Stomach smooth muscle (tissue), 2 donors: ENCODE measurements at regions not wholly inside any gene's neighbourhood (a gene's known extent, or its start where the extent isn't known, plus 50 kb on each side); places are given as distances from the start of the nearest gene placed in this dataset.
"Not testable (repeated sequence)": the region's sequence is repeated elsewhere in the genome, so short reads cannot be mapped to it uniquely, and the experiment has no call there.

Source experiments
- H3K27ac ChIP-seq: one replicate; pipeline ENCODE4 v1.7.0; 2013; ENCODE audit warnings: mild to moderate bottlenecking, low read length, inconsistent platforms
- H3K27me3 ChIP-seq, 2 donors: one replicate each; pipeline ENCODE4 v1.7.0; 2013; ENCODE audit warnings: low read length in 2 of 2; ENCODE audit not compliant: insufficient read depth in 2 of 2, control insufficient read depth in 1 of 2
- H3K36me3 ChIP-seq, 2 donors: one replicate each; pipeline ENCODE4 v1.7.0; 2013; ENCODE audit warnings: low read length in 2 of 2; ENCODE audit not compliant: control insufficient read depth in 2 of 2, insufficient read depth in 2 of 2
- H3K4me1 ChIP-seq: one replicate; pipeline ENCODE4 v1.7.0; 2013; ENCODE audit warnings: low read length; ENCODE audit not compliant: control insufficient read depth, insufficient read depth
- H3K4me3 ChIP-seq, 2 donors: one replicate each; pipeline ENCODE4 v1.7.0; 2013; ENCODE audit warnings: low read length in 2 of 2
- H3K9ac ChIP-seq, 2 donors: one replicate each; pipeline ENCODE4 v1.7.0; 2013; ENCODE audit warnings: low read length in 2 of 2, mild to moderate bottlenecking in 1 of 2
- H3K9me3 ChIP-seq, 2 donors: one replicate each; pipeline ENCODE4 v1.7.0; 2013; ENCODE audit warnings: low read length in 2 of 2; ENCODE audit not compliant: control insufficient read depth in 2 of 2
- donor health status: healthy.
- donor health status: Pancreatic carcinoma.

DNA sequence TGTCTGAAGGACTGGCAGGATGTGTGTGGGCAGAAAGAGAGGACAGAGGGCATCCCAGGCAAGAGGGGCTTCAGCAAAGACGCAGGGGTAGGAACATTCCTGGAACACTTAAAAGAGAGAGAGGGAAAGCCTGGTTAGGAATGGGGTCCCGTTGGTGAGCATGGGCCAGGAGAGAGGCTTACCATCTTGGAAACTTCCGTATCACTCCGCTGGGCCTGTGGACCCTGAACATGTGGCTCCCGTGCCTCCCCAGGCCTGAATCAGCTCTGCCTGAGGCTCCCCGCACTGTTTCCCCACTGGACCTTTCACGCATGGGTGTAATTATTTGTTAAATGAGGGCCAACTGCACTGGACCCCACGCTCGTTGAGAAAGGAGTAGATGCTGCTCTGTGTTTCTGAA lies 191.1 kb upstream of the GLI2 start:
- H3K36me3 ChIP-seq: no peaks in the 10 kb centered on the region
- peaks cover 9% of the 10 kb centered on the region for H3K4me1 ChIP-seq
- H3K9ac ChIP-seq: no peak overlapping the region
- no peak overlapping the region for H3K27ac ChIP-seq
- no peaks in the 10 kb centered on the region for H3K9me3 ChIP-seq
- H3K4me3 ChIP-seq: no peak overlapping the region
- H3K27me3 ChIP-seq: peaks cover 0 to 2% of the 10 kb centered on the region in 2 donors

DNA sequence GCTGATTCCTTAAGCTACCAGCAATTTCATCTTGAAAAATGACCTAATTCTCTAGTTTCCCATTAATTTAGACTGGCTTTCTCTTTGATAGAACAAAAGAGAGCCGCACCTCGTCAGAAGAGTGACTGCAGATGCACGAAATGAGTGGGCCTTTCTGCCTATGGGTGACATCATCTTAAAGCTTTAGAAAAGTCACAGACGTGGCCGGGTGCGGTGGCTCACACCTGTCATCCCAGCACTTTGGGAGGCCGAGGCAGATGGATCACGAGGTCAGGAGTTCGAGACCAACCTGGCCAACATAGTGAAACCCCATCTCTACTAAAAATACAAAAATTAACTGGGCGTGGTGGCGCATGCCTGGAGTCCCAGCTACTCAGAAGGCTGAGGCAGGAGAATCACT lies 190.7 kb upstream of the GLI2 start:
- not testable (repeated sequence) for H3K4me3 ChIP-seq, H3K4me1 ChIP-seq, H3K9ac ChIP-seq, H3K36me3 ChIP-seq, H3K27ac ChIP-seq, H3K9me3 ChIP-seq, H3K27me3 ChIP-seq

- H3K27me3 ChIP-seq: peaks cover 0 to 2% of the 10 kb centered on the region in 2 donors
- H3K4me3 ChIP-seq: no peak overlapping the region
- H3K4me1 ChIP-seq: peaks cover 2% of the 10 kb centered on the region
- H3K27ac ChIP-seq: no peak overlapping the region
- no peaks in the 10 kb centered on the region for H3K9me3 ChIP-seq
- no peaks in the 10 kb centered on the region for H3K36me3 ChIP-seq
- no peak overlapping the region for H3K9ac ChIP-seq
Observed at GRCh38 chr2:120545521-120546047, 190.1 kb upstream of the GLI2 start.

DNA sequence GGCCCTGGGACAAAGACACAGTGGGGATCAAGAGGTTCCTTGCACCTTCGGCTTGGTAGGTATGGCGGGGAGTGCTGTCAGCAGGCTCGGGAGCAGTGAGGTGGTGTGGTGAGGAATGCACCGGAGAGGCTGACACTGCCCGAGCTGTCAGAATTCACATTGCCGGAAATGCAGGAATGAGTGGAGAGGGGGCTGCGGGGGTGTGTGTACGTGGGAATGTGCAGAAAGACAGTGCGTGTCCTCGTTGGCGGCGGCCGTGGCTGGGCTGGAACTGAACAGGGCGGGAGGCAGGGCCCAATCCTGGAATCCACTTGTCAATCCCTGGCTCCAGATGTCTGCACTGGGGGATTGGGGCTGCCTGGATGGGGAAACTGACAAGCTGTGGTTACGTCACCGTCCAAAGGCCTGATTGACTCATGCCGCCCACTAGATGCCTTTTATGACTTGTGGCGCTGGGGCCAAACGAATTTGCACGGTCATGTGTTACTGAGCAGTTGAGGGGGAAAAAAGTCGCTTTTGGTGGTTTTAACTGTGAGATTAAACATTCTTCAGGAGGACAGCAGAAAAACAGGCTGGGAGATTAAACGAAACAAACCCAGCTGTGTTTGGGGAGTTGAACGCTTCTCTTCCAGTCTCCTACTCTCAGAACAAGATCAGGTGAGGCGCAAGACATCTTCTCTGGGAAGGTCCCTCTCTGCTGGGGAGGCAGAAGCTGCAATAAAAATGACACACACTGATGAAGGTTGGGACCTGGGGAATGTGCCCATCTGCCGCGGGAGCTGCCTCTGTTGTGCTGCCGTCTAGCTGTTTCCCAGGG lies 189.4 kb upstream of the GLI2 start:
- H3K27ac ChIP-seq: no peak overlapping the region
- peaks cover 0 to 2% of the 10 kb centered on the region in 2 donors for H3K27me3 ChIP-seq
- H3K9ac ChIP-seq: no peak overlapping the region
- no peaks in the 10 kb centered on the region for H3K9me3 ChIP-seq
- no peaks in the 10 kb centered on the region for H3K4me1 ChIP-seq
- no peak overlapping the region for H3K4me3 ChIP-seq
- H3K36me3 ChIP-seq: no peaks in the 10 kb centered on the region

DNA sequence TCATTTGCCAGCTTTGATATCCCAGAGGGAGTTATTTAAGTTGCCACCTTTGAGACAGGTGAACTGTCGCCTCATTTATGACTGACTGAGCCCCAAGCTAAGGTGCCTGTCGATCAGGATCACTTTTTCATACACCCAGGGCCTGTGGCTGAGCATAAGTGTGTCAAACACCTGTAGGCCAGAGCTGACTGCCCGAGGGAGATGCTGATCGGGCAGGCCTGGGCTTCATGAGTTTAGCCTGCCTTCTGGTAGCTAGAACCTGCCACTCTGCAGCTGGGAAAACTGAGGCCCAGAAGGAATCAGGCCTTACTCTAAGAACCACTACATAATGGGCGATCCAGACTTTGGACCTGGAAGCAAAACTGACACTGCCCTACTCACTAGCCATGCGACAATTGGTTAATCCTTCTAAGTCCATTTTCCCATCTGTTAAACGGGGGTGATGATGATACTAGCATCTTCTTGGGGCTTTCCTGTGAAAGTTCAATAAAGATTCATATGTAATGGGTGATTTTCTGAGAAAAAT lies 188.7 kb upstream of the GLI2 start:
- Histone ChIP-seq H3K9ac (no peak overlapping the region), H3K4me3 (no peak overlapping the region), H3K27ac (no peak overlapping the region), H3K4me1 (peaks cover 3% of the 10 kb centered on the region), H3K36me3 (no peaks in the 10 kb centered on the region), H3K9me3 (no peaks in the 10 kb centered on the region), H3K27me3 (peaks cover 0 to 2% of the 10 kb centered on the region in 2 donors)

DNA sequence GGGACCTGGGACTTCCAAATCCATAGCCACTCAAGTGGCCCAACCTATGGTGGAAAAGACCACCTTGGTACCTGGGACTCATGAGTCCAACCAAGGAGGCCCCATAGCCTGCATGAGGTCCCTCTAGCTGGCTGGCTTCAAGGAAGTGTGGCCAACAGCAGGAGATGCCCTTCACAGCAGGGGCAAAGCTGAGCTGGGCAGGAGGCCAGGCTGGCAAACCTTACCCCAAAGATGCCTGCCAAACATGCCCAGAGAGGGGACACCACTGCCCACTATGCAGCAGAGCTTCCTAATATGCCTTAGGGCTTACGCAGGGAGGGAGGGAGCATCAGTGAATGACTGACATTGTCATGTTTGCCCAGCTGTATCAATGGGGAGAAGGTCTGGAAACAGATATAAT lies 188.0 kb upstream of the GLI2 start:
- H3K9ac ChIP-seq: no peak overlapping the region

DNA sequence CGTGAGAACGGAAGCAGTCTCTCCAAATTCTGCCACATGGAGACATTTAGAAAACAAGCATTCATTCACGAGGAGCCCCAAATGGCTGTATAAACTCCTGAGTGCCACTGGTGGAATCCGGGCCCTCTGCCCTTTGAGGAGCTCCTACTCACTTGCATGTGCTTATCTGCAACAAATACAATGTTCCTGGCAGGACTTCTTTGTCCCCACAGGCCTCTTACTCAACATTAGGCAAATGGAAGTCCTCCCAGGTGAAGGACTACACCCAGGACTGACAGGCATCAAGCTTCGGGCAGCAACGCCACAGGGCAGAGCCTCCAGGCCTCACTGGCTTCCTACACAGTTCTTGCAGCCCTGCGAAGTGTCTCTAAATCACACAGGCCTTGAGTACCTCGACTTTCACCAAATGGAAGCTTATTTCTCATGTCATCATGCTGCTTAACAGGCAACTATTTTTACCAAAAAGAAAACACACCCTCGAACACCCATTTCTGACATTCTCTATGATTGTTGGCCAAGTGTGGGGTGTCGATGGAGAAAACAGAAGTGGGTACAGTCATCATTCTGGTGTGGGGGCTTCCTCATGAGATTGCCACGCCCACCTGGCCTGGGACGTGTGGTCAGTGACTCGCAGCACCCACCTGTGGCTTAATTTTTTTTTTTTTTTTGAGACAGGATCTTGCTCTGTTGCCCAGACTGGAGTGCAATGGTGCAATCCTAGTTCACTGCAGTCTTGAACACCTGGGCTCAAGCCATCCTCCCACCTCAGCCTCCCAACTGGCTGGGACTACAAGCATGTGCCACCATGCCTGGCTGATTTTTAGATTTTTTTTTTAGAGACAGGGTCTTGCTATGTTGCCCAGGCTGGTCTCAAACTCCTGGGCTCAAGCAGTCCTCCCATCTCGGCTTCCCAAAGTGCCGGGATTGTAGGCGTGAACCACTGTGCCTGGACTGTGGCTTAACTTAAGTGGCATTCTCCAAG lies 186.8 kb upstream of the GLI2 start:
- no peak overlapping the region for H3K27ac ChIP-seq
- no peak overlapping the region for H3K4me3 ChIP-seq
- no peaks in the 10 kb centered on the region for H3K9me3 ChIP-seq
- peaks cover 16% of the 10 kb centered on the region for H3K4me1 ChIP-seq
- no peak overlapping the region for H3K9ac ChIP-seq
- no peaks in the 10 kb centered on the region for H3K36me3 ChIP-seq
- peaks cover 0 to 2% of the 10 kb centered on the region in 2 donors for H3K27me3 ChIP-seq

More for the DNA sequence above, 188.0 kb upstream of the GLI2 start:
- Histone ChIP-seq H3K36me3 (no peaks in the 10 kb centered on the region), H3K9me3 (no peaks in the 10 kb centered on the region), H3K27ac (no peak overlapping the region), H3K4me1 (peaks cover 10% of the 10 kb centered on the region), H3K27me3 (peaks cover 0 to 4% of the 10 kb centered on the region in 2 donors), H3K4me3 (no peak overlapping the region)

GRCh38 chr2:120549841-120550240 lies 185.8 kb upstream of the GLI2 start:
- Histone ChIP-seq H3K9ac (no peak overlapping the region), H3K36me3 (no peaks in the 10 kb centered on the region), H3K27me3 (peaks cover 0 to 2% of the 10 kb centered on the region in 2 donors), H3K9me3 (no peaks in the 10 kb centered on the region), H3K4me3 (no peak overlapping the region), H3K4me1 (peaks cover 16% of the 10 kb centered on the region), H3K27ac (no peak overlapping the region)

DNA sequence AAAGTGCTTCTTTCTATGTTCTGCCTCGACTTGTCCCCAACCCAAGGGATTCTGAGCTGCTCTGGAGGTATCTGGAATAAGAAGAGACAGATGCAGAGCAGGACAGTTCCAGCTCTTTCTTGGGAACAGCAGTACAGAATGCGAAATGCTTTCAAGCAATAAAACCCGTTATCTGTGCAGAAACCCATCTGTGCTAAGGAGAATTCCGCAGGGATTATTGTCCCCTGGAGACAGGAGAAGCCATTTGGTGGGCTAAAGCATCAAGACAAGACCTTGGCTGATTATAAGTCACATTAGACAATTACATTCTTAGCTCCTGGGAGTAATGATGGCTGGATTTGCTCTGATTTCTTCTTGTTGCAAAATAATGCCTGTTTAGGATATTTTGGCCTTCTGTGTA lies 185.4 kb upstream of the GLI2 start:
- H3K36me3 ChIP-seq: no peaks in the 10 kb centered on the region
- H3K4me3 ChIP-seq: no peak overlapping the region
- H3K4me1 ChIP-seq: peaks cover 16% of the 10 kb centered on the region
- peaks cover 0 to 2% of the 10 kb centered on the region in 2 donors for H3K27me3 ChIP-seq
- no peak overlapping the region for H3K27ac ChIP-seq
- no peaks in the 10 kb centered on the region for H3K9me3 ChIP-seq
- H3K9ac ChIP-seq: no peak overlapping the region

GRCh38 chr2:120550893-120551446 lies 184.7 kb upstream of the GLI2 start:
- Histone ChIP-seq H3K27me3 (peaks cover 0 to 4% of the 10 kb centered on the region in 2 donors), H3K27ac (no peak overlapping the region), H3K9me3 (no peaks in the 10 kb centered on the region), H3K4me1 (peaks cover 16% of the 10 kb centered on the region), H3K9ac (no peak overlapping the region), H3K36me3 (no peaks in the 10 kb centered on the region), H3K4me3 (no peak overlapping the region)
